Hematopoietic multipotent progenitor cell treated with erythropoietin and hydrocortisone succinate and interleukin-3 and kit ligand, for 17 days (in vitro differentiated cells): ENCODE measurements at regions not wholly inside any gene's neighbourhood (a gene's known extent, or its start where the extent isn't known, plus 50 kb on each side); places are given as distances from the start of the nearest gene placed in this dataset.
"Not testable (repeated sequence)": the region's sequence is repeated elsewhere in the genome, so short reads cannot be mapped to it uniquely, and the experiment has no call there.

Source experiments
- DNase-seq: peaks from one replicate; pipeline ENCODE4 v3.0.0-alpha.2; 2015; ENCODE audit warnings: low spot score

DNA sequence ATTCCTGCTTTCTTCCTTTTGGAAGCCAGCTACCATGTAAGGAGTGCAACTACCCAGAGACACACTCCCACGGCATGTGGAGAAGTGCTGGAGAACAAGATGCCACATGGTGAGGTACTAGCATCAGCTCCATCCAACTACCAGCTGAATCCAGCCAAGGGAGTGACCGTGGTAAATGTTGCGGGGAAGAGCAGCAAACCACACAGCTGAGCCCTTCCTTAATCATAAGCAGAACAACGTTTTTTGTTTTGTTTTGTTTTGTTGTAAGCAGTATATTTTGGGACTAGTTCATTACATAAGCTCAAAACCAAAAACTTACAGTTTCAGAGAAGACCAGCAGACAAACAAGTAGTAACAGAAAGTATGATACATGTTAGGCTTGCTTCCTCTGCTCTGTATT lies 212.6 kb upstream of the ATP10A start:
- no peak for DNase-seq

- DNase-seq = no peak
Measured at GRCh38 chr15:26073430-26074333, 210.6 kb upstream of the ATP10A start.

DNA sequence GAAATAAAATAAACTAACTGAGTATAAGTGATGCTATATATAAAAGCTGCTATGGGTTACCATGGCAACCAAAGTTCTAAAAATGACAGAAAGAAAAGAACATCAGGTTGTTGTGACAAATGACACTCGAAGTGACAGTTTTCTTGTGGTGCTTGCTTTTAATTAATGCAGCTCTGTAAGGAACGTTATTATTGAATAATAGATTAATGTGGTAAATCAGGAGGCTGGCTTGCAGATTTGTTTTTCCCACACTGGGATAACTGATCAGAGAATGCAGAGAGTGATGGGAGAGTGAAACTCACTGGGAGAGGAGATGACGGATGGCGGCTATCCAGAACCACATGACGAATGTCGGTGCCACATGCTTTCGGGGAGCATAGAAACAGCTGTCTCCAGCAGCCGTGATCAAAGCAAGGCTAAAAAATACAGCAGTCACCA lies 207.0 kb upstream of the ATP10A start:
- DNase-seq = no peak

DNA sequence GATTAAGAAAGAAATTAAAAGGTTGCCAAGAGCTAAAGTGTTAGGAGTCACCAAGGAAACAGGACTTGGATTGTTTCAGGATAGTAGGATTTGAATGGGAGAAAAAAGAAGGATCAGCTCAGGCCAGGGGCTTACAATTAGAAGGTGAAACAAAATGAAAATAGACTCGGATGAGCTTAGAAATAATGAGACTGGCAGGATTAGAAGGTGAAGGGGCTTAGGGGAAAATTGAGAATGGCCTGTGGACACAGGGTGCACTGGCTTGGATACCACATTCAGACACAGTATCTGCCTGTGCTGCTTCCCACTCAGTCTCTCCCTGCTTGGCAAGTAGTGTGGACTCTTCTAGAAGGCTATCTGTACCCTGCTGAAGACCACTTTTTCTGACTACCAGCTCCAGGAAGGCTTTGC lies 206.1 kb upstream of the ATP10A start:
- DNase-seq = no peak

- DNase-seq = no peak
Measured at GRCh38 chr15:26066896-26067295, 203.8 kb upstream of the ATP10A start.

- DNase-seq = no peak
Measured at GRCh38 chr15:26065723-26066122, 202.6 kb upstream of the ATP10A start.

- DNase-seq = no peak
Measured at GRCh38 chr15:26061248-26061647, 198.1 kb upstream of the ATP10A start.

GRCh38 chr15:26056766-26057165 lies 193.6 kb upstream of the ATP10A start:
- DNase-seq = not testable (repeated sequence)

- no peak for DNase-seq
Measured at GRCh38 chr15:26051761-26052675, 188.9 kb upstream of the ATP10A start.

GRCh38 chr15:26050984-26051383 lies 187.9 kb upstream of the ATP10A start:
- DNase-seq = no peak

GRCh38 chr15:26049900-26050657 lies 187.0 kb upstream of the ATP10A start:
- DNase-seq = no peak

- no peak for DNase-seq
Measured at GRCh38 chr15:26048669-26049068, 185.5 kb upstream of the ATP10A start.

- DNase-seq = no peak
Measured at GRCh38 chr15:26045516-26045915, 182.4 kb upstream of the ATP10A start.

DNA sequence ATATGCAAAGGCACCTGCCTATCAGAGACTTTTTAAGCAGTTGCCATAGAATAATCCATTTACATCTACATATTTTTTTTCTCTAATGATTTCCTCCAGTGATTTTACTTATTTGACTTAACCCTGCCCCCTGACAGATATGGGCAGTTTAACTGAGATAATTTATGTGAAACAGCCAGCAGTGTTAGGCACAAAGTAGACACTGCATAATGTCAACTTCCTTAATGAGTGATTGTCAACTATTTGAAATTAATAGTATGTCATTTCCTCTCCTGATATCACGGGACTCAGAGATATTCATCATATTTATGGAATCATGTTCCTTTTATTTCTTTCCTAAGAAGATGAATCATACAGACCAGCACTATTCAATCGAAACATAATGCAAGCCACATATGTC lies 179.9 kb upstream of the ATP10A start:
- no peak for DNase-seq

- no peak for DNase-seq
Measured at GRCh38 chr15:26038693-26039092, 175.6 kb upstream of the ATP10A start.

GRCh38 chr15:26037369-26037768 lies 174.2 kb upstream of the ATP10A start:
- no peak for DNase-seq

GRCh38 chr15:26033493-26033892 lies 170.4 kb upstream of the ATP10A start:
- no peak for DNase-seq

DNA sequence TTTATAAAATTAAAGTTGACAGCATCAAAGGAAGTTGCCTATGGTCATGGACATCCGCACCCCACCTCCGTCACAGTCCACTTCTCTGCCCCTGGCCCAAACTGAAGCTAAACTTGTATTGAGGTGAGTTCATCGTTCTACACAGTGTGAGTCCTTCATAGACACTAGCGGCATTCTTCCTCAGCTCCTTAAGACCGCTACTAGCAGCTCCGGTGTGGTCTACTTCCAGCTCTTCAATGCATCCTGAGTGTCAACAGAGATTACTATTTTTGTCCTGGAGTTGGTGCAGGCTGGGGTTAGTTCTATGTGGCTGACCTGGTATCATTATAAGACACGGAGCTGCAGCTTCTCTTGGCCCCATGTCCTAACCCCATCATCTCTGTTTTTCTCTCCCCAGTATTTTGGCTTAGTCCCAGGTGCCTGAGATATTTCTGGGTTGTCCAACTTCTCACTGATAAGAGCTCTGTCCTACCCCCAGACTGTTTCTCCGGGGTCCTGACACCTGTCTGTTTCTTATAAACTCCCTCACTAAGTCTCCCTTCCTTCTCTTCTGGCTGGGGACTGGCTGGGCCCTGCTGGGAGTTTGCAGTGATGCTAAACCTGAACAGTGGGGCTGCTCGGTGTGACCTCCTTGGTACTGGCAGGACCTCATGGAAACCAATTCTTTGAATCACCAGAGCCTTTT lies 169.2 kb upstream of the ATP10A start:
- no peak for DNase-seq

DNA sequence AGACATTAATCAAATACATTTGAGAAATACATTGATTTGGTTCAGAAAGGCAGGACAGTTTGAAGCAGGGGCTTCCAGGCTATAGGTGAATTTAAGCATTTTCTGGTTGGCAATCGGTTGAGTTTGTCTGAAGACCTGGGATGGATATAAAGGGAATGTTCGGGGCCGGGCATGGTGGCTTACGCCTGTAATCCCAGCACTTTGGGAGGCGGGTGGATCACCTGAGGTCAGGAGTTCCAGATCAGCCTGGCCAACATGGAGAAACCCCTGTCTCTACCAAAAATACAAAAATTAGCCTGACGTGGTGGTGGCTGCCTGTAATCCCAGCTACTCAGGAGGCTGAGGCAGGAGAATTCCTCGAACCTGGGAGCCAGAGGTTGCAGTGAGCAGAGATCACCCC lies 166.5 kb upstream of the ATP10A start:
- not testable (repeated sequence) for DNase-seq

- no peak for DNase-seq
Measured at GRCh38 chr15:26029146-26029545, 166.0 kb upstream of the ATP10A start.

DNA sequence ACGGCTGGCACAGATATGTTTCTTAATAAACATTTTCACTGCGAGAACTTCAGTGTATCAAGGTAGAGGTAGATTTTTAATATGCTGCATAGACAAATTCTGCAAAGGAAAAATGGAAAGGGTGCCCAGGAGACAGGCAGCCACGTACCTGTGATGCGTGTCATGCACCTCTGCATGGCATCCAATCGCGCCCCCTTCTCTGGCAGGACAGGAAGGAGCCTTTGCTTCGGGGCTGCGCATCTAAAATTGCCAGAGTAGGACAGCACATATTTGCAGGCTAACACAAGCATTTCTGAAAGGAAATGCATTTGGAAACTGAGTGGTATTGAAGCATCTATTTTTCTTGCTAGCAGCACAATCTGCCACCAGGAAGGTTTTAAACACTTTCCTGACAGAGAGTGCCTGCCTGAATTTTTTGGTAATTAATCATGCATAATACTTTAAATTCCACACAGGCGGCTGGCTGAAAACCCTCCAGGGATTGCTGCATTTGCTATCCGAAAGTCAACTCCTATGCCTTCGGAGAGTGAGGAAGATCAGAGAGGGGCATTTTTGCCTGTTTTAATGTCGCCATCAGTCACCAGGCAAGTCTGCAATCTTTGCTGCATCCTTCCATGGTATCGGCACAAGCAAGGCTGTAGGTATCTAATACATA lies 165.1 kb upstream of the ATP10A start:
- DNase-seq = no peak
